A549 (cell line): ENCODE measurements at regions not wholly inside any gene's neighbourhood (a gene's known extent, or its start where the extent isn't known, plus 50 kb on each side); places are given as distances from the start of the nearest gene placed in this dataset.
A peak's percentile ranks its signal among the peaks of the same experiment; 100 is the strongest.

Experiments
- BHLHE40 ChIP-seq: IDR thresholded peaks from 2 replicates; pipeline ENCODE4 v1.6.1; 2012; ENCODE audit warnings: low read depth, low read length, inconsistent platforms
- CBX2 ChIP-seq: fragments of 200-600 bp; sonication (generic); IDR thresholded peaks from 2 replicates; pipeline ENCODE4 v1.6.1; 2016; ENCODE audit warnings: low read depth, mild to moderate bottlenecking, borderline replicate concordance
- CBX8 ChIP-seq: fragments of 200-600 bp; sonication (generic); IDR thresholded peaks from 2 replicates; pipeline ENCODE4 v1.6.1; 2016
- CEBPB ChIP-seq, 2 experiments: fragments of >200 bp in 1 of 2; sonication (Bioruptor Twin) in 1 of 2; formaldehyde crosslinking in 1 of 2; IDR thresholded peaks; 2 replicates each; pipeline ENCODE4 v1.6.1; 2012 to 2016
- CHD2 ChIP-seq: fragments of 150-350 bp; IDR thresholded peaks from 2 replicates; pipeline ENCODE4 v1.6.1; 2014; ENCODE audit warnings: low read length; ENCODE audit not compliant: partially characterized antibody
- CHD4 ChIP-seq: fragments of 200-600 bp; sonication (generic); IDR thresholded peaks from 2 replicates; pipeline ENCODE4 v1.6.1; 2016; ENCODE audit warnings: antibody characterized with exemption, mild to moderate bottlenecking, borderline replicate concordance
- EHMT2 ChIP-seq: fragments of 200-600 bp; sonication (generic); IDR thresholded peaks from 2 replicates; pipeline ENCODE4 v1.6.1; 2016; ENCODE audit warnings: antibody characterized with exemption, low read depth, mild to moderate bottlenecking, moderate library complexity
- ESRRA ChIP-seq: fragments of 150-350 bp; IDR thresholded peaks from 2 replicates; pipeline ENCODE4 v1.6.1; 2014; ENCODE audit warnings: mild to moderate bottlenecking, low read length, borderline replicate concordance
- FOSB ChIP-seq: fragments of 250-450 bp; sonication (Bioruptor Pico); IDR thresholded peaks from 2 replicates; pipeline ENCODE4 v1.5.0; 2020; ENCODE audit warnings: mild to moderate bottlenecking, moderate library complexity
- FOXS1 ChIP-seq: fragments of 250-450 bp; sonication (Bioruptor Pico); IDR thresholded peaks from 2 replicates; pipeline ENCODE4 v1.5.0; 2020; ENCODE audit warnings: mild to moderate bottlenecking, moderate library complexity
- GATA3 ChIP-seq: IDR thresholded peaks from 2 replicates; pipeline ENCODE4 v1.6.1; 2012; ENCODE audit warnings: borderline replicate concordance
- HEYL ChIP-seq: fragments of 250-450 bp; sonication (Bioruptor Pico); IDR thresholded peaks from 2 replicates; pipeline ENCODE4 v1.8.0; 2021; ENCODE audit warnings: mild to moderate bottlenecking, moderate library complexity
- HOXA7 ChIP-seq: fragments of 250-450 bp; sonication (Bioruptor Pico); IDR thresholded peaks from 2 replicates; pipeline ENCODE4 v1.5.0; 2020; ENCODE audit warnings: mild to moderate bottlenecking, moderate library complexity
- HOXB13 ChIP-seq: fragments of 250-450 bp; sonication (Bioruptor Pico); IDR thresholded peaks from 2 replicates; pipeline ENCODE4 v1.5.0; 2020; ENCODE audit warnings: low read depth, mild to moderate bottlenecking, moderate library complexity
- HOXB5 ChIP-seq: fragments of 250-450 bp; sonication (Bioruptor Pico); IDR thresholded peaks from 2 replicates; pipeline ENCODE4 v1.5.0; 2020; ENCODE audit warnings: mild to moderate bottlenecking, moderate library complexity
- JUN ChIP-seq, 2 experiments: fragments of >200 bp; sonication (Bioruptor Twin); formaldehyde crosslinking; IDR thresholded peaks; 2 replicates in 1 of 2; 3 replicates in 1 of 2; pipeline ENCODE4 v1.6.1; 2016 to 2017
- JUNB ChIP-seq: fragments of >200 bp; sonication (Bioruptor Twin); formaldehyde crosslinking; IDR thresholded peaks from 2 replicates; pipeline ENCODE4 v1.6.1; 2016
- KDM5A ChIP-seq: fragments of 200-600 bp; sonication (generic); IDR thresholded peaks from 2 replicates; pipeline ENCODE4 v1.6.1; 2016; ENCODE audit warnings: antibody characterized with exemption, mild to moderate bottlenecking
- MAZ ChIP-seq: fragments of 150-350 bp; IDR thresholded peaks from 2 replicates; pipeline ENCODE4 v1.6.1; 2014; ENCODE audit warnings: antibody characterized with exemption, low read depth, low read length, borderline replicate concordance
- MYC ChIP-seq: IDR thresholded peaks from 2 replicates; pipeline ENCODE4 v1.6.1; 2012; ENCODE audit warnings: mild to moderate bottlenecking, inconsistent platforms, low read length, improper control_type of control experiment, borderline replicate concordance
- NFE2L2 ChIP-seq: fragments of 150-350 bp; conservative IDR thresholded peaks from 2 replicates; pipeline ENCODE4 v1.6.1; 2014; ENCODE audit warnings: low read length
- NPAS2 ChIP-seq: fragments of 250-450 bp; sonication (Bioruptor Pico); IDR thresholded peaks from 2 replicates; pipeline ENCODE4 v1.8.0; 2022; ENCODE audit warnings: mild to moderate bottlenecking, moderate library complexity, borderline replicate concordance
- NR3C1 ChIP-seq: fragments of >200 bp; sonication (Bioruptor Twin); formaldehyde crosslinking; IDR thresholded peaks from 3 replicates; pipeline ENCODE4 v1.6.1; 2017
- PHF8 ChIP-seq: fragments of 200-600 bp; sonication (generic); IDR thresholded peaks from 2 replicates; pipeline ENCODE4 v1.6.1; 2016; ENCODE audit warnings: low read depth, mild to moderate bottlenecking, antibody characterized with exemption, moderate library complexity, borderline replicate concordance
- POLR2A ChIP-seq: IDR thresholded peaks from 2 replicates; pipeline ENCODE4 v1.6.1; 2012; ENCODE audit warnings: mild to moderate bottlenecking, low read length
- POLR2AphosphoS2 ChIP-seq: conservative IDR thresholded peaks from 2 replicates; pipeline ENCODE4 v1.6.1; 2012; ENCODE audit warnings: low read length, improper control_type of control experiment, inconsistent platforms
- RAD21 ChIP-seq, 2 experiments: fragments of >200 bp in 1 of 2; sonication (Bioruptor Twin) in 1 of 2; formaldehyde crosslinking in 1 of 2; IDR thresholded peaks in 1 of 2; conservative IDR thresholded peaks in 1 of 2; 2 replicates in 1 of 2; 3 replicates in 1 of 2; pipeline ENCODE4 v1.6.1; 2012 to 2018; ENCODE audit warnings: inconsistent platforms in 1 of 2
- RCOR1 ChIP-seq: fragments of 150-350 bp; IDR thresholded peaks from 2 replicates; pipeline ENCODE4 v1.6.1; 2014; ENCODE audit warnings: antibody characterized with exemption, low read length, low read depth
- RFX5 ChIP-seq: fragments of 450-650 bp; IDR thresholded peaks from 2 replicates; pipeline ENCODE4 v1.7.1; 2014; ENCODE audit warnings: antibody characterized with exemption, mild to moderate bottlenecking, moderate library complexity
- RNF2 ChIP-seq: fragments of 200-600 bp; sonication (generic); IDR thresholded peaks from 2 replicates; pipeline ENCODE4 v1.6.1; 2016; ENCODE audit warnings: low read depth, mild to moderate bottlenecking, antibody characterized with exemption, moderate library complexity, borderline replicate concordance
- SMC3 ChIP-seq: fragments of >200 bp; sonication (Bioruptor Twin); formaldehyde crosslinking; IDR thresholded peaks from 3 replicates; pipeline ENCODE4 v1.6.1; 2018; ENCODE audit warnings: inconsistent platforms
- TP53 ChIP-seq: fragments of 250-450 bp; sonication (Bioruptor Pico); IDR thresholded peaks from 2 replicates; pipeline ENCODE4 v1.5.0; 2021; ENCODE audit warnings: mild to moderate bottlenecking, moderate library complexity
- ZFP36 ChIP-seq: fragments of 450-650 bp; IDR thresholded peaks from 2 replicates; pipeline ENCODE4 v1.6.1; 2014; ENCODE audit warnings: borderline replicate concordance; ENCODE audit not compliant: partially characterized antibody
- ZNF302 ChIP-seq: fragments of 250-450 bp; sonication (Bioruptor Pico); IDR thresholded peaks from 2 replicates; pipeline ENCODE4 v1.9.0; 2021; ENCODE audit warnings: inconsistent platforms, mild to moderate bottlenecking, moderate library complexity
- TF ChIP-seq, protein P1 (sequence below): fragments of >200 bp; sonication (Bioruptor Twin); formaldehyde crosslinking; IDR thresholded peaks from 2 replicates; pipeline ENCODE4 v1.6.1; 2016
- TF ChIP-seq, protein P2 (sequence below): IDR thresholded peaks from 2 replicates; pipeline ENCODE4 v1.6.1; 2012
- TF ChIP-seq, protein P3 (sequence below): fragments of 250-450 bp; sonication (Bioruptor Pico); IDR thresholded peaks from 2 replicates; pipeline ENCODE4 v1.5.0; 2021; ENCODE audit warnings: mild to moderate bottlenecking, moderate library complexity, borderline replicate concordance
- TF ChIP-seq, protein P4 (sequence below): fragments of 450-650 bp; IDR thresholded peaks from 2 replicates; pipeline ENCODE4 v1.6.1; 2014; ENCODE audit warnings: antibody characterized with exemption
- TF ChIP-seq, protein P5 (sequence below): fragments of 250-450 bp; sonication (Bioruptor Pico); IDR thresholded peaks from 2 replicates; pipeline ENCODE4 v1.5.0; 2020; ENCODE audit warnings: low read depth, mild to moderate bottlenecking, moderate library complexity
- TF ChIP-seq, protein P6 (sequence below): IDR thresholded peaks from 2 replicates; pipeline ENCODE4 v1.6.1; 2012; ENCODE audit warnings: low read depth, borderline replicate concordance

DNA sequence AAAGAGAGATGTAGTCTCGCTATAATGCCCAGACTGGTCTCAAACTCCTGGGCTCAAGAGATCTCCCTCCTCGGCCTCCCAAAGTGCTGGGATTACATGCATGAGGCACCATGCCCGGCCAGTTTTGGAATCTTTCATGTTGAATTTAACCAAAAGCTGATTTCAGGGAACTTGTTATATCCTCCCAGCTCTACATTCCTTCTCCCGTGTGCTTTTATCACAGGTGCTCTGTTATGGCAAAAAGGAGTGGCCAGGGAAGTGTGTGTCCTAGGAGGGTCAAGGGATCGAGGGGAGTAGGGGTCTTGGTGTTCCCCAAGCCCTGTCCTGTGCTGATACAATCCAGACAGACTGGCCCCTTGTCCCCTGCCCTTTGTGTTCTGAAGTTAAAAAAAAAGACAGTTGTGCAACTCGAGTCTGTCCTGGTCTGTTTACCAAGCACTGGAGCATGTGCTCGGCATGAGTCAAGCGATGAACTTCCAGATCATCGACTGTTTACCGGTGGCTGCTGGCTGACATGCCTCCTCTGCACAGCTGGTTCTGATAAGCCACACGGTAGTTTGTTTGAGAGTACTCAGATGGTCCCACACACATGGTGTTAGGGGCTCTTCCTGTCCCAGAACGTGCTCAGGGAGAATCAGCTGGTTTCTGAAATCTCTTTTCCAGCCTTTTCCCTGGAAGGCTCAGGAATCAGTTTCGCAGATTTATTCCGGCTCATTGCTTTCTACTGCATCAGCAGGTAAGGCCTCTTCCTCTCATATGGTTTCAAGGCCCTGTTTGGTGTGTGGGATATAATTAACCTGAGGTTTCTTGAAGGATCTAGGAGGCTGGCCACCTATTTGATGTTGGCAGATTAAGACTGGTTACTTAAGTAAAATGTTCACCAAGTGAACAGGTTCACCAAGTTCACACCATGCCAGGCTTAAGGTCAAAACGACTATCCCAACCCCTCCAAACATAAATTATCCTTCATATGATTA, 52.6 kb upstream of the NAA20 start (continued):
- TF ChIP-seq CHD2 = no peak
- TF ChIP-seq, protein P1, sequence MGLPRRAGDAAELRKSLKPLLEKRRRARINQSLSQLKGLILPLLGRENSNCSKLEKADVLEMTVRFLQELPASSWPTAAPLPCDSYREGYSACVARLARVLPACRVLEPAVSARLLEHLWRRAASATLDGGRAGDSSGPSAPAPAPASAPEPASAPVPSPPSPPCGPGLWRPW = no peak
- TF ChIP-seq CBX8 = no peak
- TF ChIP-seq HOXA7 (CRISPR knock-in tag) = no peak
- no peak for TF ChIP-seq HOXB13
- TF ChIP-seq JUNB = peak; percentile 69
- TF ChIP-seq CBX2 = no peak
- TF ChIP-seq, protein P2, sequence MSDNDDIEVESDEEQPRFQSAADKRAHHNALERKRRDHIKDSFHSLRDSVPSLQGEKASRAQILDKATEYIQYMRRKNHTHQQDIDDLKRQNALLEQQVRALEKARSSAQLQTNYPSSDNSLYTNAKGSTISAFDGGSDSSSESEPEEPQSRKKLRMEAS = peak; percentile 99
- TF ChIP-seq RNF2 = no peak
- no peak for TF ChIP-seq POLR2AphosphoS2
- TF ChIP-seq HOXB5 (CRISPR knock-in tag) = no peak
- TF ChIP-seq RCOR1 = no peak
- TF ChIP-seq KDM5A = no peak
- TF ChIP-seq, protein P3, sequence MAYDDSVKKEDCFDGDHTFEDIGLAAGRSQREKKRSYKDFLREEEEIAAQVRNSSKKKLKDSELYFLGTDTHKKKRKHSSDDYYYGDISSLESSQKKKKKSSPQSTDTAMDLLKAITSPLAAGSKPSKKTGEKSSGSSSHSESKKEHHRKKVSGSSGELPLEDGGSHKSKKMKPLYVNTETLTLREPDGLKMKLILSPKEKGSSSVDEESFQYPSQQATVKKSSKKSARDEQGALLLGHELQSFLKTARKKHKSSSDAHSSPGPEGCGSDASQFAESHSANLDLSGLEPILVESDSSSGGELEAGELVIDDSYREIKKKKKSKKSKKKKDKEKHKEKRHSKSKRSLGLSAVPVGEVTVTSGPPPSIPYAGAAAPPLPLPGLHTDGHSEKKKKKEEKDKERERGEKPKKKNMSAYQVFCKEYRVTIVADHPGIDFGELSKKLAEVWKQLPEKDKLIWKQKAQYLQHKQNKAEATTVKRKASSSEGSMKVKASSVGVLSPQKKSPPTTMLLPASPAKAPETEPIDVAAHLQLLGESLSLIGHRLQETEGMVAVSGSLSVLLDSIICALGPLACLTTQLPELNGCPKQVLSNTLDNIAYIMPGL (CRISPR knock-in tag) = no peak
- TF ChIP-seq, protein P4, sequence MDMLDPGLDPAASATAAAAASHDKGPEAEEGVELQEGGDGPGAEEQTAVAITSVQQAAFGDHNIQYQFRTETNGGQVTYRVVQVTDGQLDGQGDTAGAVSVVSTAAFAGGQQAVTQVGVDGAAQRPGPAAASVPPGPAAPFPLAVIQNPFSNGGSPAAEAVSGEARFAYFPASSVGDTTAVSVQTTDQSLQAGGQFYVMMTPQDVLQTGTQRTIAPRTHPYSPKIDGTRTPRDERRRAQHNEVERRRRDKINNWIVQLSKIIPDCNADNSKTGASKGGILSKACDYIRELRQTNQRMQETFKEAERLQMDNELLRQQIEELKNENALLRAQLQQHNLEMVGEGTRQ = no peak
- TF ChIP-seq, protein P5, sequence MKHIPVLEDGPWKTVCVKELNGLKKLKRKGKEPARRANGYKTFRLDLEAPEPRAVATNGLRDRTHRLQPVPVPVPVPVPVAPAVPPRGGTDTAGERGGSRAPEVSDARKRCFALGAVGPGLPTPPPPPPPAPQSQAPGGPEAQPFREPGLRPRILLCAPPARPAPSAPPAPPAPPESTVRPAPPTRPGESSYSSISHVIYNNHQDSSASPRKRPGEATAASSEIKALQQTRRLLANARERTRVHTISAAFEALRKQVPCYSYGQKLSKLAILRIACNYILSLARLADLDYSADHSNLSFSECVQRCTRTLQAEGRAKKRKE (CRISPR knock-in tag) = no peak
- TF ChIP-seq HEYL (CRISPR knock-in tag) = no peak
- no peak for TF ChIP-seq ZFP36
- TF ChIP-seq PHF8 = no peak
- no peak for TF ChIP-seq MAZ
- peak; percentile 64 for TF ChIP-seq GATA3
- peak; percentile 49 for TF ChIP-seq SMC3
- TF ChIP-seq CEBPB (IDR thresholded peaks at IDR 0.05) = peak; percentile 95 to 98
- TF ChIP-seq ZNF302 = no peak
- TF ChIP-seq RFX5 = no peak
- no peak for TF ChIP-seq NFE2L2
- no peak for TF ChIP-seq CHD4
- TF ChIP-seq EHMT2 = no peak
- TF ChIP-seq ESRRA = no peak
- no peak for TF ChIP-seq TP53 (CRISPR knock-in tag)
- TF ChIP-seq FOSB (CRISPR knock-in tag) = no peak
- no peak for TF ChIP-seq FOXS1
- TF ChIP-seq JUN (IDR thresholded peaks at IDR 0.05) = no peak
- no peak for TF ChIP-seq BHLHE40
- TF ChIP-seq RAD21 (conservative IDR thresholded peaks at IDR 0.05 in 1 of 2, IDR thresholded peaks at IDR 0.05 in 1 of 2) = peak in 1 of 2 experiments; percentile 49; a peak in 3 of 5 replicates
- TF ChIP-seq NR3C1 = no peak
- TF ChIP-seq, protein P6, sequence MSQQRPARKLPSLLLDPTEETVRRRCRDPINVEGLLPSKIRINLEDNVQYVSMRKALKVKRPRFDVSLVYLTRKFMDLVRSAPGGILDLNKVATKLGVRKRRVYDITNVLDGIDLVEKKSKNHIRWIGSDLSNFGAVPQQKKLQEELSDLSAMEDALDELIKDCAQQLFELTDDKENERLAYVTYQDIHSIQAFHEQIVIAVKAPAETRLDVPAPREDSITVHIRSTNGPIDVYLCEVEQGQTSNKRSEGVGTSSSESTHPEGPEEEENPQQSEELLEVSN = peak; percentile 87
- TF ChIP-seq POLR2A = no peak
- no peak for TF ChIP-seq NPAS2 (CRISPR knock-in tag)
- TF ChIP-seq MYC = peak; percentile 98
